GM19452 (cell line): ENCODE measurements at regions not wholly inside any gene's neighbourhood (a gene's known extent, or its start where the extent isn't known, plus 50 kb on each side); places are given as distances from the start of the nearest gene placed in this dataset.

Experiments
- ATAC-seq: cut with Tn5 transposase; IDR thresholded peaks from one replicate; pipeline ENCODE4 v1.9.1; 2021; ENCODE audit not compliant: unreplicated experiment

- no peak for ATAC-seq
These were observed 156.6 kb upstream of the TLL1 start for GRCh38 chr4:165716472-165716871.

- no peak for ATAC-seq
These were observed 154.4 kb upstream of the TLL1 start for GRCh38 chr4:165718660-165719059.

DNA sequence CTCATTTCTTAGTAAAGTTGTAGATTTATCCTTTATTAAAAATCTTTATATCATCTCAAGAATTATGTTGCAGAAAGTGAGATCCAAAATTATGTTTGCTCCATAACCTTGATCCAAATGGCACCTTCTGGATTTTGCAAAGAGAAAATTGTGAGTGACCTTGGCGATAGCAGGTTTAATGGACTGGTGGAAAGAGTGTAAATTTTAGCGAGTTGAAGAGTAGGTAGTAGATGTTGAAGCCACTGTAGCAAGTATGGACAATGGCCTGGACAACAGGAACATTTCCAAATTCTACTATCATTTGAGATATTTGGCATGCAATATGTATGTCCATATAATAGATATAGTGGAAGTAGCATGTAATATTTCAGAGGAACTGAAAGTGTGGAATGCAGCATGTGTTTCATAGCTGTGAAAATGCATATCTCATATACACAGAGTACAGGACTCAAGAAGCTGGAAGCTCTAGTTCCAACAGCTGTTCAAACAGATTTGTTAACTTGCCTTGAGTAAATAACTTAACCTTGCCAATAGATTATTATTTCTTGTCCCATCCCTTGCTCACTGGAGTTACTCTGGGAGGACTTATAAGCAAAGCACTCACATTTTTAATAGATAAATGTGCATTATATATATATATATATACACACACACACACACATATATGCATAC lies 152.5 kb upstream of the TLL1 start:
- ATAC-seq, result no peak

DNA sequence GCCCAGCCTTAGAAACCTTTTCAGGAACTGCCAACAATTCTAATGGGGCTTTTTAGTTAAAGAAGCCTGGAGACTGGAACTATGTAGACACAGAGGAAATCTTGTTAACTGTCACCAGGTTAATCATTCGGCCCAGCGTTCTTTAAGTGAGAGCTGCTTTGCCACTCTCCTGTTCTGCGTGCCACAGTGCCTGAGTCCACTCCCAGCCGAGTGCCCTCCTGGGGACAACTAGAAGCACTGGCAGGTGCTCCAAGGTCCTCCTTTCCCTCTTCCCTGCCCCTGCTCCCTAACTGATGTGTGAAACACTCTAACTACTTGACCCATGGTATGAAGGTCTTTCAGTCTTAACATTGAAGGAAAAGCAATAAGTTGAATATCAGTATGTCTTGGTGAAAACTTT lies 151.2 kb upstream of the TLL1 start:
- no peak for ATAC-seq

- no peak for ATAC-seq
These were observed 149.8 kb upstream of the TLL1 start for GRCh38 chr4:165723051-165723795.

DNA sequence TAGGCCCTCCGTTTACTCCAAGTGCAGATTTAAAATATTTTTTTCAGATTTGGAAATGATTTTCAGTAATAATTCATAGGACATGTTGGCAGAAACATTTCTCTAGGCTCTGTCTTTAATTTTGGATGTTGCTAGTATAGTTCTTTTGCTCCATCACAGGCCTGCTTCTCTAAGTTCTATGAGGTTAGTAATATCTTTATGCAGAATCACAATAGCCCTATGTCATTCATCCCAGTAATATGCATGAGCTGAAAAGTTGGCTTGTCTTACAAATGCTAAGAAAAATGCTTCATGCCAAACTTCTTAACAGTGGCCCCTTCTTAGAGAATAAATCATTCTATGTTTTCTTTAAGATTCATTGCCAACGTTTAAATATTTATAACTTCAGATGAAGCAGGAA lies 148.3 kb upstream of the TLL1 start:
- ATAC-seq, result no peak

DNA sequence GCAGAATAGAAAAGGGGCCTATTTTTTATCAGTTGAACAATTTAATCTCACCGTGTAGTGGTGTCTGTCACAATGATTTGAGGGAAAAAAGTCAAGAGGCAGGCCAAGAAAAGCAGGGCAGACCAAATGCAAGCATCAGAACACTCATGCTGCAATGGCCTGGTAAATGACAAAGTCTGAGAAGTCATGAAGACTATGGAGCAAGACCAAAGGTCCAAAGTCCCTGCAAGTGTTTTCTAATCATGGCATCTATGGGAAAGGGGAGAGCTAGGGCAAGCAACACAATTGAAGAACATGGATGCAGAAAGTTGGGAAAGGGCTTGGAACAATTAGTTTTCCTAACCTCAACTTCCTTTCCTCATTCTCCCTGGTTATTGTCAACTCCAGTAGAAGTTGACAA lies 147.7 kb upstream of the TLL1 start:
- ATAC-seq, result no peak

- ATAC-seq, result no peak
These were observed 146.2 kb upstream of the TLL1 start for GRCh38 chr4:165726831-165727230.

- ATAC-seq, result no peak
These were observed 135.6 kb upstream of the TLL1 start for GRCh38 chr4:165737309-165737972.

GRCh38 chr4:165738571-165738970 lies 134.5 kb upstream of the TLL1 start:
- ATAC-seq, result peak; percentile 81

DNA sequence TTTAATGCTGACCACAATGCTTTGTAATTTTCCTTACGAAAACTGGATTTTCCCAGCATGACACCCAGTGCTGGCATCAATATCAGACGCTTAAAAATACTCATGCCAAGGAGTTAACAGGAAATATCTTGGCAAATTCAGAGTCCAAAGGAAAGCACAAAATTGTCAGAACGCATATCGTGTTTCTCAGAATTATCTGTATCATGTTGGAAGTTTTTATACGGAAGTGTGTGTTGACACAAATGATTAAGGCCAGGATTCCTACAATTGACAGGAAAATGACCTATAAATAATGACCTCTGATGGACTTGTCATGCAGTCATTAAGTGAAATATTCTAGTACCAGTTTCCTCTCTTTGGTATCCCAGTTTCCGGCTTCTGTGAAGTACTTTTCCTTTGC lies 132.1 kb upstream of the TLL1 start:
- no peak for ATAC-seq

DNA sequence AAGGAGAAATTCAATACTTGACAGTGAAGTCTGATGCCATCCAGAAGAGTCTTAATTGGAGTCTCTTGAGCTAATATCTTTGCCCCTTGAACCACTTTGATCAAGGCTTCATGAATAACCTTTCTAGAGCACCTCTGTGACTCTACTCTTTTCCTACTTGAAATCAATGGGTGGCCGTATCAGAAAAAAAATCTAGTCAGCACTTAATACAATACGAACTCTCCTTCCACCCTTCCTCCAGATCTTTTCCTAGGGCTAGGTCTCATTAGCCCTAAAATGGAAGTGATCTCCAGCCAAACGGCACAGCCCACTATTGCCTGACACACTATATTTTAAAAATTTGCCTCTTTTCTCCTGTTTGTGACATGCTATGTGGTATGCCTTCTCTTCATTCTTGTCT lies 129.6 kb upstream of the TLL1 start:
- ATAC-seq, result no peak

DNA sequence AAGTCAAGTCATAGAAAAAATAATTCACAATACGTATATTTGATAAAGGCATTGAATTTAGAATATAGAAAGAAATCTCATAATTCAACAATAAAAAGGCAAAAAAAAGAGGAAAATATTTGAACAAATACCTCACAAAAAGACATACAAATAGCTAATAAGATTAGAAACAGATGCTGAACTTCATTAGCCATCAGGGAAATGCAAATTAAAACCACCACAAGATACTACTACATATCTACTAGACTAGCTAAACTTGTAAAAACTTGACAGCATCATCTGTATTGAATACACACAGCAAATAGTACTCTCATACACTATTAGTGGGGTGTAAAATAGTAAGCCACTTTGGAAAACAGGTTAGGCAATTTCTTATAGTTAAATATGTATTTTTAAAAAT lies 128.7 kb upstream of the TLL1 start:
- no peak for ATAC-seq

DNA sequence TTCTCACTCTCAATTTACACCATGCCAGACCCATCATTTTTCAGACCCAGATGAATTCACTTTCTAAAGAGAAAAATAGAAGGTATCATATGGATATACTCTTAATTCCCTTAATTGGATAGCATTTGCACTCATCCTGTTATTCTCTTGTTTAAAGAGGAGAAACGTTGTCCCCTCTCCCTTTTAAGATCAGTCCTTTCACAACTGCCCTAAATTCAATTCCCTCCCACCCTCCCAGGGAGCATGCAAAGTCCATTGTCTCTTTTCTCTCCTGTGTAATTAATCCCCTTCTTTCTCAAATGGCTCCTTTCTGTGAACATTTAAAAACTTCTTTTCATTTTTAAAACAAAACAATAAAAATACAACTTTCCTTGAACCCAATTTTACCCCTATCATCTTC lies 124.7 kb upstream of the TLL1 start:
- no peak for ATAC-seq

DNA sequence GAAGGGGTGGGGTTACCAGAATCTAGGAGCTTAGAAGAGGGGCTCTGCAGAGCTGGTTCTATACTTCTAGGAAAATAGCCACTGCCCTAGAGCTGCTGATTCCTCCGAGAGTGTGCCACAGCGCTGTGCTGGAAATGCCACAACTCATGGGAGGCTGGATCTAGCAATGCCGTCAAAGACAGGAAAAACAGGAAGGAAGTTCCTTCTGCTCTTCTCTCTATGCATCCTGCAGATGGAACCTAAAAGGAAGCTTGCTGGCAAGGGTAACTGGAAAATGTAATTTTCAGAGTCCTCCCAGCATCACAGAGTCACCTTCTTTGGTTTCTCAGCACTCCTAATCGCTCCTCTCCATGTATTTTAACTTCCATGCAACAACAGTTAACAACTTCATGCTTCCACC lies 121.2 kb upstream of the TLL1 start:
- no peak for ATAC-seq

DNA sequence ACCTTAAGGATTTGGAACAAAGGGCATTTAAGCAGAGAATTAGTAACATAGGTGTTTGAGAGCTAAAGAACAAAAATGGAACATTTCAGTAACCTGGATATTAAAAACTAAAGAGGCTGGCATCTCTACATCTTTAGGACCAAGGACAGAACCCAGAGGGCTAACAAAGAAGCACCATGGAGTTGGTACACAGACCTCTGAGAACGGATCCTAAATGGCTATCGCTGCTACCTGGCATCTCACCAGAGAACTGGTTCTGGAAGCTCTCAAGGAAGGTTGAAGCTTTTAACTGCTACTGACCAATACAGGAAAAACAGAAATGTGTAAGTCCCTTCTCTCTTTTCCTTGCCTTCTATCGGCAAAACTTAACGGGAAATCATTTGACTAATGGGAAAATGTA lies 118.4 kb upstream of the TLL1 start:
- ATAC-seq, result no peak

GRCh38 chr4:165756836-165757235 lies 116.2 kb upstream of the TLL1 start:
- no peak for ATAC-seq

DNA sequence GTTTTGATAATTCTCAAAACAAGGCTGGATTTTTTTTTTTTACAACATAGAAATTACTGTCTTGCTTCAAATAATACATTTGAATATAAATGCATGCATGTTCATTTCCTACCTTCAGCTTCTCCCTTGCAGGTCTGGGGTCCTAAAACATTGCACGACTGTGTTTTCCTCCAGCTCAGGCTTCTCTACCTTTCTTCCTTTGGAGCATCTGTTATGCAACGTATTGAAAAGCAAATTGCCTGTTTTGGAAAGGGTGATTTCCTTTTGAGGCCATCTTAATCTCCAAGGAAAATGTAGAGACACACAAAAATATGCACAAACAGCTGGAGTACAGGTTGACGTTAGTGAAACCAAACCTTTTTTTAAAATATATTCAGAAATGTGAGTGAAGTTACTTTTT lies 115.6 kb upstream of the TLL1 start:
- no peak for ATAC-seq

DNA sequence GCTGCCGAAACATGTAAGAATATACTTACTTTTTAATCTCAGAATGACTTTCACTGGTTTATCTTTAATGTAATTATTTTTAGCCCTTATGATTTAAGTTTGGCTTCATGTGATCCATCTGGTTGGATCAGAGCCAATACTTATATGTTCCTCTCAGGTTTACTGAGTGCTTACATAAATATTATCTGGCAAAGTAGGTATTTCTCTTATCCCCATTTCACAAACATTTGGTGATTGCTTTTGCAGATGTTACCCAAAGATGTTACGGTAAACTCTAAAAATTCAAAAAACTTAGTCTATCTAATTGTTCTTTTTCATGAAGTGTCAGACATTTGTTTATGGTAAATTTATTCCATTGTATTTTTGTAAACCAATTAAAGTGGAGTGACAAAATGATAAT lies 115.0 kb upstream of the TLL1 start:
- ATAC-seq, result no peak

GRCh38 chr4:165760182-165760581 lies 112.9 kb upstream of the TLL1 start:
- ATAC-seq, result no peak

GRCh38 chr4:165761963-165762362 lies 111.1 kb upstream of the TLL1 start:
- ATAC-seq, result no peak

- no peak for ATAC-seq
These were observed 109.4 kb upstream of the TLL1 start for GRCh38 chr4:165763640-165764039.
